Coronary artery (tissue), 2 donors: ENCODE measurements at regions not wholly inside any gene's neighbourhood (a gene's known extent, or its start where the extent isn't known, plus 50 kb on each side); places are given as distances from the start of the nearest gene placed in this dataset.

Experiments used
- DNase-seq: peaks from one replicate; pipeline ENCODE4 v3.0.0-alpha.2; 2017; ENCODE audit warnings: low spot score
- H3K27ac ChIP-seq, 2 donors: fragments of 200-600 bp; sonication (generic); one replicate each; pipeline ENCODE4 v1.5.1; 2016 to 2019
- H3K4me3 ChIP-seq: fragments of 200-600 bp; sonication (generic); 2 replicates; pipeline ENCODE4 v1.5.1; 2016; ENCODE audit warnings: mild to moderate bottlenecking, moderate library complexity
- CTCF ChIP-seq: fragments of 200-600 bp; sonication (generic); IDR thresholded peaks from one replicate; pipeline ENCODE4 v1.5.1; 2019; ENCODE audit warnings: antibody characterized with exemption

GRCh38 chr2:222993920-222994650, 57.9 kb upstream of the KCNE4 start:
- DNase-seq, result peak; percentile 92
- no peak for TF ChIP-seq CTCF
- peak overlapping the region; percentile 86 to 95 for H3K27ac ChIP-seq
- peak overlapping the region; percentile 58 for H3K4me3 ChIP-seq

GRCh38 chr2:222998459-222998858, 53.5 kb upstream of the KCNE4 start:
- TF ChIP-seq CTCF, result no peak
- DNase-seq, result no peak
- H3K4me3 ChIP-seq, result no peak overlapping the region
- no peak overlapping the region for H3K27ac ChIP-seq

- TF ChIP-seq CTCF, result no peak
- no peak for DNase-seq
- H3K27ac ChIP-seq, result no peak overlapping the region
- no peak overlapping the region for H3K4me3 ChIP-seq
Measured at GRCh38 chr2:223000872-223001796, 50.9 kb upstream of the KCNE4 start.

- no peak for DNase-seq
- Histone ChIP-seq H3K4me3 (no peak overlapping the region), H3K27ac (no peak overlapping the region)
- no peak for TF ChIP-seq CTCF
Measured at GRCh38 chr2:223001797-223002175, 50.2 kb upstream of the KCNE4 start.
